GM12878 (cell line): ENCODE measurements at regions not wholly inside any gene's neighbourhood (a gene's known extent, or its start where the extent isn't known, plus 50 kb on each side); places are given as distances from the start of the nearest gene placed in this dataset.

Experiments
- ATAC-seq: fragments of 200-7000 bp; cut with Tn5 transposase; 3 replicates; pipeline ENCODE4 v1.9.1; 2020; ENCODE audit warnings: mild to moderate bottlenecking, moderate library complexity
- BruUV-seq: library from RNA; stranded (reverse); fragments of 400-500 nt; replicated peaks from 2 replicates; lab custom pipeline; 2021; lab: Mats Ljungman, UMichigan
- CTCF ChIA-PET: fragments of 300-600 bp; sonication (Branson Sonifier 250); formaldehyde crosslinking; extraction: SDS; loops from one replicate; lab custom pipeline; 2021; ENCODE audit warnings: inconsistent platforms; lab: Yijun Ruan, JAX
- POLR2A ChIA-PET: fragments of 350-600 bp; formaldehyde crosslinking; extraction: SDS; loops from one replicate; lab custom pipeline; 2021; ENCODE audit warnings: inconsistent platforms; lab: Charles Lee
- RAD21 ChIA-PET: fragments of 300-600 bp; sonication (Branson Sonifier 250); formaldehyde crosslinking; loops from one replicate; lab custom pipeline; 2023; ENCODE audit warnings: antibody characterized with exemption; ENCODE audit not compliant: unreplicated experiment; lab: Charles Lee
- SMC1A ChIA-PET: fragments of 300-600 bp; sonication (Branson Sonifier 250); formaldehyde crosslinking; loops from one replicate; lab custom pipeline; 2023; ENCODE audit not compliant: unreplicated experiment, uncharacterized antibody; lab: Charles Lee
- DNase-seq: peaks from one replicate; pipeline ENCODE4 v3.0.0-alpha.2; 2011; ENCODE audit warnings: low read depth, low spot score
- FAIRE-seq: peaks from 3 replicates; lab custom pipeline; 2011; peaks lifted over from hg19 to GRCh38; lab: Jason Lieb, UNC
- H2AFZ ChIP-seq: 2 replicates; pipeline ENCODE4 v1.6.0; 2011; ENCODE audit warnings: low read depth, low read length, control low read depth; ENCODE audit not compliant: control insufficient read depth
- H3K27ac ChIP-seq: 2 replicates; pipeline ENCODE4 v1.5.1; 2011; ENCODE audit warnings: control low read depth; ENCODE audit not compliant: control insufficient read depth, insufficient read depth
- H3K27me3 ChIP-seq, 2 experiments: replicated peaks in 1 of 2; 2 replicates each; pipeline versions ENCODE4 v1.6.0 to v1.6.1; 2011; ENCODE audit warnings: low read length in 1 of 2; ENCODE audit not compliant: control insufficient read depth in 2 of 2, insufficient read depth in 2 of 2
- H3K36me3 ChIP-seq, 2 experiments: 2 replicates each; pipeline ENCODE4 v1.5.1; 2011; ENCODE audit warnings: low read length in 1 of 2; ENCODE audit not compliant: control insufficient read depth in 2 of 2, insufficient read depth in 2 of 2
- H3K4me1 ChIP-seq: 2 replicates; pipeline ENCODE4 v1.6.1; 2011; ENCODE audit warnings: mild to moderate bottlenecking, low read length, moderate library complexity, mixed read lengths; ENCODE audit not compliant: control insufficient read depth, insufficient read depth
- H3K4me2 ChIP-seq: 2 replicates; pipeline ENCODE4 v1.6.0; 2011; ENCODE audit warnings: control low read depth; ENCODE audit not compliant: control insufficient read depth, insufficient read depth
- H3K4me3 ChIP-seq: fragments of 200-600 bp; sonication (generic); 2 replicates; pipeline ENCODE4 v1.5.1; 2016
- H3K79me2 ChIP-seq: 2 replicates; pipeline ENCODE4 v1.6.0; 2011; ENCODE audit warnings: low read length; ENCODE audit not compliant: control insufficient read depth, insufficient read depth
- H3K9ac ChIP-seq: 2 replicates; pipeline ENCODE4 v1.8.0; 2011; ENCODE audit warnings: low read length, control low read depth, mixed read lengths; ENCODE audit not compliant: control insufficient read depth, insufficient read depth
- H3K9me3 ChIP-seq: replicated peaks from 3 replicates; pipeline ENCODE4 v1.5.1; 2011; ENCODE audit warnings: mild to moderate bottlenecking, low read length; ENCODE audit not compliant: control insufficient read depth, insufficient read depth
- H4K20me1 ChIP-seq: 2 replicates; pipeline ENCODE4 v1.6.0; 2011; ENCODE audit not compliant: control insufficient read depth, insufficient read depth
- BMI1 ChIP-seq: fragments of 450-650 bp; IDR thresholded peaks from 2 replicates; pipeline ENCODE4 v1.6.1; 2016; ENCODE audit warnings: mild to moderate bottlenecking, moderate library complexity, borderline replicate concordance
- DPF2 ChIP-seq: fragments of 450-650 bp; IDR thresholded peaks from 2 replicates; pipeline ENCODE4 v1.6.1; 2017; ENCODE audit warnings: mild to moderate bottlenecking
- FOXK2 ChIP-seq: fragments of 450-650 bp; IDR thresholded peaks from 2 replicates; pipeline ENCODE4 v1.6.1; 2017; ENCODE audit warnings: mild to moderate bottlenecking, moderate library complexity
- HDGF ChIP-seq: fragments of 450-650 bp; IDR thresholded peaks from 2 replicates; pipeline ENCODE4 v1.6.1; 2016; ENCODE audit warnings: antibody characterized with exemption
- KLF5 ChIP-seq: fragments of 450-650 bp; IDR thresholded peaks from 2 replicates; pipeline ENCODE4 v1.6.1; 2014; ENCODE audit warnings: mild to moderate bottlenecking; ENCODE audit not compliant: partially characterized antibody
- LARP7 ChIP-seq: fragments of 450-650 bp; IDR thresholded peaks from 2 replicates; pipeline ENCODE4 v1.6.1; 2017; ENCODE audit warnings: mild to moderate bottlenecking
- MXI1 ChIP-seq: fragments of 150-350 bp; IDR thresholded peaks from 2 replicates; pipeline ENCODE4 v1.6.1; 2011; ENCODE audit warnings: low read depth, mild to moderate bottlenecking, inconsistent platforms, low read length, improper control_type of control experiment
- NR2C2 ChIP-seq: IDR thresholded peaks from 2 replicates; pipeline ENCODE4 v1.6.1; 2011; ENCODE audit warnings: borderline replicate concordance, low read depth; ENCODE audit not compliant: control insufficient read depth, insufficient read length
- POLR2AphosphoS2 ChIP-seq: IDR thresholded peaks from 2 replicates; pipeline ENCODE4 v1.6.1; 2011; ENCODE audit warnings: low read depth, mild to moderate bottlenecking, low read length, improper control_type of control experiment, moderate library complexity
- SIN3A ChIP-seq: IDR thresholded peaks from 2 replicates; pipeline ENCODE4 v1.6.1; 2012; ENCODE audit warnings: low read depth, low read length, improper control_type of control experiment
- ZBTB40 ChIP-seq: fragments of 450-650 bp; IDR thresholded peaks from 2 replicates; pipeline ENCODE4 v1.6.1; 2016; ENCODE audit warnings: mild to moderate bottlenecking, moderate library complexity, borderline replicate concordance
- ZNF207 ChIP-seq: fragments of 450-650 bp; IDR thresholded peaks from 2 replicates; pipeline ENCODE4 v1.6.1; 2014; ENCODE audit warnings: antibody characterized with exemption, mild to moderate bottlenecking, borderline replicate concordance
- WGBS: methylation state at CpG from one replicate; pipeline ENCODE4 v1.1.6; 2016; ENCODE audit warnings: low lambda C conversion rate; ENCODE audit not compliant: insufficient replicate concordance, insufficient coverage; ENCODE audit errors: missing lambda C conversion rate; 5-methylcytosine and 5-hydroxymethylcytosine counted together
- in situ Hi-C: fragments of 300-500 bp; cut with MboI; formaldehyde crosslinking; loops from 9 replicates; pipeline ENCODE4 v1.14.3; 2018; ENCODE audit warnings: mixed read lengths
- intact Hi-C: fragments of 100-400 bp; cut with micrococcal nuclease; formaldehyde crosslinking; loops from one replicate; pipeline ENCODE4 v1.14.2; 2022; ENCODE audit not compliant: unreplicated experiment

GRCh38 chr4:35723973-35724372, 520.3 kb downstream of the ARAP2 start:
- ATAC-seq, result peak; percentile 27; the same call in 1 of the 3 replicates
- TF ChIP-seq MXI1 (no peak), NR2C2 (no peak), HDGF (no peak), SIN3A (no peak), DPF2 (no peak), POLR2AphosphoS2 (no peak), BMI1 (no peak), ZBTB40 (no peak), LARP7 (no peak), FOXK2 (no peak), KLF5 (no peak), ZNF207 (no peak)
- TF ChIP-seq, all 136 proteins: peak for 0

More at GRCh38 chr4:35723973-35724372, 520.3 kb downstream of the ARAP2 start:
- Histone ChIP-seq H3K4me3 (no peak overlapping the region), H2AFZ (no peak overlapping the region), H4K20me1 (no peaks in the 10 kb centered on the region), H3K79me2 (no peaks in the 10 kb centered on the region), H3K27ac (no peak overlapping the region), H3K4me2 (no peak overlapping the region), H3K4me1 (no peaks in the 10 kb centered on the region), H3K27me3 (no peaks in the 10 kb centered on the region), H3K9me3 (no peaks in the 10 kb centered on the region), H3K9ac (no peak overlapping the region), H3K36me3 (no peaks in the 10 kb centered on the region)
- SMC1A ChIA-PET, result no interaction called here
- DNase-seq (no peak), FAIRE-seq (no peak)
- CTCF ChIA-PET, result interaction anchor here (0.8 to 1.0 kb wide), 2 partner anchors 185 to 210 kb away, joined by 5 to 6 read pairs; no protein-coding TSS in a partner anchor
- intact Hi-C loops, result no loop called here
- WGBS, result 2% methylated on average over 3 of the region's 3 CpGs
- no TSS peak for BruUV-seq
- RAD21 ChIA-PET, result interaction anchor here (0.5 kb wide), 1 partner anchor 593 kb away, joined by 3 read pairs; no protein-coding TSS in a partner anchor
- in situ Hi-C loops, result no loop called here
- POLR2A ChIA-PET, result no interaction called here
